Thoracic aorta (tissue), 2 donors: ENCODE measurements at regions not wholly inside any gene's neighbourhood (a gene's known extent, or its start where the extent isn't known, plus 50 kb on each side); places are given as distances from the start of the nearest gene placed in this dataset.

ENCODE experiments used
- ATAC-seq: fragments of 150-250 bp; one replicate; pipeline ENCODE4 v1.8.0; 2017; ENCODE audit warnings: low read depth; ENCODE audit not compliant: insufficient number of reproducible peaks, low FRiP score
- DNase-seq: peaks from one replicate; pipeline ENCODE4 v3.0.0-alpha.2; 2020; ENCODE audit warnings: low spot score
- H3K27ac ChIP-seq, 2 donors: fragments of 200-600 bp; sonication (generic); 1 replicate in 1 of 2; 2 replicates in 1 of 2; pipeline ENCODE4 v1.5.1; 2016; ENCODE audit warnings: mild to moderate bottlenecking in 2 of 2, moderate library complexity in 2 of 2
- H3K27me3 ChIP-seq: fragments of 200-600 bp; sonication (generic); replicated peaks from 2 replicates; pipeline ENCODE4 v1.6.0; 2016; ENCODE audit warnings: mild to moderate bottlenecking; ENCODE audit not compliant: insufficient read depth
- H3K36me3 ChIP-seq: fragments of 200-600 bp; sonication (generic); one replicate; pipeline ENCODE4 v1.5.1; 2016
- H3K4me1 ChIP-seq, 2 donors: fragments of 200-600 bp; sonication (generic); 1 replicate in 1 of 2; 2 replicates in 1 of 2; pipeline versions ENCODE4 v1.5.1 to v1.6.0; 2016; ENCODE audit warnings: low read depth in 2 of 2, mild to moderate bottlenecking in 1 of 2; ENCODE audit not compliant: control insufficient read depth in 1 of 2
- H3K4me3 ChIP-seq: fragments of 200-600 bp; sonication (generic); 2 replicates; pipeline ENCODE4 v1.5.1; 2016; ENCODE audit warnings: mild to moderate bottlenecking
- H3K9me3 ChIP-seq: fragments of 200-600 bp; sonication (generic); 2 replicates; pipeline ENCODE4 v1.5.1; 2016
- TF ChIP-seq, protein P1 (sequence below): fragments of 200-600 bp; sonication (generic); IDR thresholded peaks from one replicate; pipeline ENCODE4 v1.5.1; 2019; ENCODE audit warnings: antibody characterized with exemption

DNA sequence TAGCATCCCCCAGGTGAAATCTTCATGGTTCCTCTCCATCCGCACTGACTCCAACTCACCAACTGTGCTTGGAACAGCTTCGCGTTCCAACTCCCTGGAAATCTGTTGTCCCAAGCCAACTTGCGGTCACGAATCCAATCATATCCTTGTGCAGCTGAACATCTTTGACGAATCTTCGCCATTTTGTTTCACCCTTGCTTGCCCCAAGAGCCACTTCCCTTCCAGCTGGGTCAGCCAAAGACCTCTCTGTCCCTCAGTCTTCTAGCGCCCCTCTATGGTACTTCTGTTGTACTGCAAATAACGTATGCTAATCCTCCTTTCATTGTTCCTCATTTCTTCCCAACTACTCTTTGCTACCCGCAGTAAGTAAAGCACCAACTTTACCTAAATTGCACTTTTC lies 61.0 kb upstream of the TARS1 start:
- H3K27me3 ChIP-seq: no peaks in the 10 kb centered on the region
- TF ChIP-seq, protein P1, sequence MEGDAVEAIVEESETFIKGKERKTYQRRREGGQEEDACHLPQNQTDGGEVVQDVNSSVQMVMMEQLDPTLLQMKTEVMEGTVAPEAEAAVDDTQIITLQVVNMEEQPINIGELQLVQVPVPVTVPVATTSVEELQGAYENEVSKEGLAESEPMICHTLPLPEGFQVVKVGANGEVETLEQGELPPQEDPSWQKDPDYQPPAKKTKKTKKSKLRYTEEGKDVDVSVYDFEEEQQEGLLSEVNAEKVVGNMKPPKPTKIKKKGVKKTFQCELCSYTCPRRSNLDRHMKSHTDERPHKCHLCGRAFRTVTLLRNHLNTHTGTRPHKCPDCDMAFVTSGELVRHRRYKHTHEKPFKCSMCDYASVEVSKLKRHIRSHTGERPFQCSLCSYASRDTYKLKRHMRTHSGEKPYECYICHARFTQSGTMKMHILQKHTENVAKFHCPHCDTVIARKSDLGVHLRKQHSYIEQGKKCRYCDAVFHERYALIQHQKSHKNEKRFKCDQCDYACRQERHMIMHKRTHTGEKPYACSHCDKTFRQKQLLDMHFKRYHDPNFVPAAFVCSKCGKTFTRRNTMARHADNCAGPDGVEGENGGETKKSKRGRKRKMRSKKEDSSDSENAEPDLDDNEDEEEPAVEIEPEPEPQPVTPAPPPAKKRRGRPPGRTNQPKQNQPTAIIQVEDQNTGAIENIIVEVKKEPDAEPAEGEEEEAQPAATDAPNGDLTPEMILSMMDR: peak; percentile 22
- H3K9me3 ChIP-seq: no peaks in the 10 kb centered on the region
- no peaks in the 10 kb centered on the region for H3K4me1 ChIP-seq
- no peak overlapping the region for H3K4me3 ChIP-seq
- H3K27ac ChIP-seq: no peak overlapping the region
- no peaks in the 10 kb centered on the region for H3K36me3 ChIP-seq
- ATAC-seq (no peak), DNase-seq (no peak)

DNA sequence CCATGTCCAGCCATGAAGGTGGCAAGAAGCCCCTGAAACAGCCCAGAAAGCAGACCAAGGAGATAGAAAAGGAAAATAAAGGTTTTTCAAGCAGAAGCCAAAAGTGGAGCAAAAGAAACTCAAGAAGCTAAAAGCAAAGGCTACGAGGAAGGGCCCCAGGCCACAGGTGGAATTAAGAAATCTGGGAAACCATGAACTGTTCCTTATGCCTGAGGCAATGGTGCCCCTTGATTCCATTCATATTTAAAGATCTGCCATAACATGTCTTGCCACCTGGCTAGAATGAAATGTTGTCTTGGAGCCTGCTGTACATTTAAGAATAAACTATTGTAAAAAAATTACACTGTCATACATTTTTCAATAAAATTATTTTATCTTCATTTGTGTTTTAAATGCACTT lies 59.5 kb upstream of the TARS1 start:
- ATAC-seq: no peak
- H3K4me1 ChIP-seq: no peaks in the 10 kb centered on the region
- no peaks in the 10 kb centered on the region for H3K36me3 ChIP-seq

More for the DNA sequence above, 59.5 kb upstream of the TARS1 start:
- Histone ChIP-seq H3K4me3 (no peak overlapping the region), H3K27me3 (no peaks in the 10 kb centered on the region), H3K9me3 (no peaks in the 10 kb centered on the region), H3K27ac (no peak overlapping the region)
- no peak for DNase-seq
- TF ChIP-seq, protein P1: no peak
